HUES64 (cell line): ENCODE measurements at regions not wholly inside any gene's neighbourhood (a gene's known extent, or its start where the extent isn't known, plus 50 kb on each side); places are given as distances from the start of the nearest gene placed in this dataset.
"Not testable (repeated sequence)": the region's sequence is repeated elsewhere in the genome, so short reads cannot be mapped to it uniquely, and the experiment has no call there.

ENCODE experiments used
- H3K27ac ChIP-seq: 2 replicates; pipeline ENCODE4 v1.7.0; 2013; ENCODE audit warnings: low read depth, low read length, inconsistent platforms
- H3K27me3 ChIP-seq: 2 replicates; pipeline ENCODE4 v1.6.1; 2013; ENCODE audit warnings: mild to moderate bottlenecking, low read length; ENCODE audit not compliant: insufficient read depth
- H3K36me3 ChIP-seq: 2 replicates; pipeline ENCODE4 v1.6.1; 2013; ENCODE audit warnings: mild to moderate bottlenecking, low read length; ENCODE audit not compliant: insufficient read depth
- H3K4me1 ChIP-seq: 2 replicates; pipeline ENCODE4 v1.6.1; 2013; ENCODE audit warnings: mild to moderate bottlenecking, low read length, moderate library complexity; ENCODE audit not compliant: insufficient read depth
- H3K4me3 ChIP-seq: 2 replicates; pipeline ENCODE4 v1.5.1; 2013; ENCODE audit warnings: mild to moderate bottlenecking, low read length, moderate library complexity
- H3K9ac ChIP-seq: 2 replicates; pipeline ENCODE4 v1.6.1; 2013; ENCODE audit warnings: mild to moderate bottlenecking, low read depth, low read length
- H3K9me3 ChIP-seq: 2 replicates; pipeline ENCODE4 v1.6.1; 2013; ENCODE audit warnings: low read depth, low read length; ENCODE audit not compliant: insufficient read depth
- WGBS: fragments of 150-250, 120-280 bp; methylation state at CpG from one replicate; pipeline ENCODE4 v1.1.7; 2013; ENCODE audit warnings: missing lambda C conversion rate; 5-methylcytosine and 5-hydroxymethylcytosine counted together

GRCh38 chr13:61546911-61547310 is 131.3 kb upstream of the PCDH20 start:
- Histone ChIP-seq H3K36me3 (no peaks in the 10 kb centered on the region), H3K4me3 (no peak overlapping the region), H3K27ac (no peak overlapping the region), H3K27me3 (no peaks in the 10 kb centered on the region), H3K9ac (no peak overlapping the region), H3K4me1 (no peaks in the 10 kb centered on the region), H3K9me3 (no peaks in the 10 kb centered on the region)
- 95% methylated on average over 6 of the region's 6 CpGs for WGBS

GRCh38 chr13:61546413-61546812 is 130.8 kb upstream of the PCDH20 start:
- 96% methylated on average over 4 of the region's 4 CpGs for WGBS
- Histone ChIP-seq H3K36me3 (no peaks in the 10 kb centered on the region), H3K9me3 (no peaks in the 10 kb centered on the region), H3K27me3 (no peaks in the 10 kb centered on the region), H3K27ac (no peak overlapping the region), H3K9ac (no peak overlapping the region), H3K4me3 (no peak overlapping the region), H3K4me1 (no peaks in the 10 kb centered on the region)

- Histone ChIP-seq H3K4me1 (no peaks in the 10 kb centered on the region), H3K27me3 (no peaks in the 10 kb centered on the region), H3K9me3 (no peaks in the 10 kb centered on the region), H3K27ac (no peak overlapping the region), H3K9ac (no peak overlapping the region), H3K4me3 (no peak overlapping the region), H3K36me3 (no peaks in the 10 kb centered on the region)
- 91% methylated on average over 1 of the region's 1 CpG for WGBS
Observed at GRCh38 chr13:61536433-61536832, 120.8 kb upstream of the PCDH20 start.

- no peak overlapping the region for H3K27ac ChIP-seq
- H3K27me3 ChIP-seq: no peaks in the 10 kb centered on the region
- H3K36me3 ChIP-seq: no peaks in the 10 kb centered on the region
- WGBS: 97% methylated on average over 10 of the region's 10 CpGs
- H3K9me3 ChIP-seq: no peaks in the 10 kb centered on the region
- no peaks in the 10 kb centered on the region for H3K4me1 ChIP-seq
- H3K9ac ChIP-seq: no peak overlapping the region
- no peak overlapping the region for H3K4me3 ChIP-seq
Observed at GRCh38 chr13:61531383-61532065, 115.9 kb upstream of the PCDH20 start.

- not testable (repeated sequence) for H3K27me3 ChIP-seq, H3K9me3 ChIP-seq, H3K4me3 ChIP-seq, H3K4me1 ChIP-seq, H3K36me3 ChIP-seq, H3K9ac ChIP-seq, H3K27ac ChIP-seq
- WGBS: 86% methylated on average over 5 of the region's 5 CpGs
Observed at GRCh38 chr13:61519214-61519613, 103.6 kb upstream of the PCDH20 start.

- Histone ChIP-seq H3K36me3 (no peaks in the 10 kb centered on the region), H3K9ac (no peak overlapping the region), H3K4me1 (no peaks in the 10 kb centered on the region), H3K27ac (no peak overlapping the region), H3K4me3 (no peak overlapping the region), H3K9me3 (no peaks in the 10 kb centered on the region), H3K27me3 (no peaks in the 10 kb centered on the region)
- 95% methylated on average over 2 of the region's 2 CpGs for WGBS
Observed at GRCh38 chr13:61508936-61509335, 93.3 kb upstream of the PCDH20 start.

GRCh38 chr13:61500176-61500575 is 84.5 kb upstream of the PCDH20 start:
- H3K4me1 ChIP-seq: no peaks in the 10 kb centered on the region
- no peaks in the 10 kb centered on the region for H3K27me3 ChIP-seq
- no peaks in the 10 kb centered on the region for H3K9me3 ChIP-seq
- H3K4me3 ChIP-seq: no peak overlapping the region
- no peak overlapping the region for H3K9ac ChIP-seq
- no peaks in the 10 kb centered on the region for H3K36me3 ChIP-seq
- no peak overlapping the region for H3K27ac ChIP-seq
- 51% methylated on average over 1 of the region's 1 CpG for WGBS

- 97% methylated on average over 2 of the region's 2 CpGs for WGBS
- Histone ChIP-seq H3K4me3 (no peak overlapping the region), H3K27ac (no peak overlapping the region), H3K4me1 (no peaks in the 10 kb centered on the region), H3K36me3 (no peaks in the 10 kb centered on the region), H3K9ac (no peak overlapping the region), H3K27me3 (no peaks in the 10 kb centered on the region), H3K9me3 (no peaks in the 10 kb centered on the region)
Observed at GRCh38 chr13:61495648-61496047, 80.0 kb upstream of the PCDH20 start.

- H3K9me3 ChIP-seq, H3K4me1 ChIP-seq, H3K9ac ChIP-seq, H3K27me3 ChIP-seq, H3K27ac ChIP-seq, H3K4me3 ChIP-seq, H3K36me3 ChIP-seq: not testable (repeated sequence)
- WGBS: 96% methylated on average over 13 of the region's 15 CpGs
Observed at GRCh38 chr13:61493556-61493955, 77.9 kb upstream of the PCDH20 start.

- Histone ChIP-seq H3K9ac (no peak overlapping the region), H3K4me1 (no peaks in the 10 kb centered on the region), H3K36me3 (no peaks in the 10 kb centered on the region), H3K9me3 (no peaks in the 10 kb centered on the region), H3K27ac (no peak overlapping the region), H3K4me3 (no peak overlapping the region), H3K27me3 (no peaks in the 10 kb centered on the region)
- WGBS: 93% methylated on average over 6 of the region's 6 CpGs
Observed at GRCh38 chr13:61486496-61486895, 70.8 kb upstream of the PCDH20 start.

GRCh38 chr13:61485128-61485765 is 69.6 kb upstream of the PCDH20 start:
- Histone ChIP-seq H3K9me3 (no peaks in the 10 kb centered on the region), H3K4me3 (no peak overlapping the region), H3K4me1 (no peaks in the 10 kb centered on the region), H3K27ac (no peak overlapping the region), H3K36me3 (no peaks in the 10 kb centered on the region), H3K9ac (no peak overlapping the region), H3K27me3 (no peaks in the 10 kb centered on the region)
- 100% methylated on average over 2 of the region's 2 CpGs for WGBS

- H3K9ac ChIP-seq: no peak overlapping the region
- no peaks in the 10 kb centered on the region for H3K4me1 ChIP-seq
- H3K4me3 ChIP-seq: no peak overlapping the region
- H3K27me3 ChIP-seq: no peaks in the 10 kb centered on the region
- WGBS: 97% methylated on average over 4 of the region's 5 CpGs
- no peaks in the 10 kb centered on the region for H3K9me3 ChIP-seq
- no peaks in the 10 kb centered on the region for H3K36me3 ChIP-seq
- no peak overlapping the region for H3K27ac ChIP-seq
Observed at GRCh38 chr13:61477619-61478018, 62.0 kb upstream of the PCDH20 start.
